Activated T-cell treated with anti-CD3 and anti-CD28 coated beads for 48 hours (primary cell): ENCODE measurements at regions not wholly inside any gene's neighbourhood (a gene's known extent, or its start where the extent isn't known, plus 50 kb on each side); places are given as distances from the start of the nearest gene placed in this dataset.

Experiments
- DNase-seq: peaks from one replicate; pipeline ENCODE4 v3.0.0-alpha.2; 2020; ENCODE audit warnings: low read depth

DNA sequence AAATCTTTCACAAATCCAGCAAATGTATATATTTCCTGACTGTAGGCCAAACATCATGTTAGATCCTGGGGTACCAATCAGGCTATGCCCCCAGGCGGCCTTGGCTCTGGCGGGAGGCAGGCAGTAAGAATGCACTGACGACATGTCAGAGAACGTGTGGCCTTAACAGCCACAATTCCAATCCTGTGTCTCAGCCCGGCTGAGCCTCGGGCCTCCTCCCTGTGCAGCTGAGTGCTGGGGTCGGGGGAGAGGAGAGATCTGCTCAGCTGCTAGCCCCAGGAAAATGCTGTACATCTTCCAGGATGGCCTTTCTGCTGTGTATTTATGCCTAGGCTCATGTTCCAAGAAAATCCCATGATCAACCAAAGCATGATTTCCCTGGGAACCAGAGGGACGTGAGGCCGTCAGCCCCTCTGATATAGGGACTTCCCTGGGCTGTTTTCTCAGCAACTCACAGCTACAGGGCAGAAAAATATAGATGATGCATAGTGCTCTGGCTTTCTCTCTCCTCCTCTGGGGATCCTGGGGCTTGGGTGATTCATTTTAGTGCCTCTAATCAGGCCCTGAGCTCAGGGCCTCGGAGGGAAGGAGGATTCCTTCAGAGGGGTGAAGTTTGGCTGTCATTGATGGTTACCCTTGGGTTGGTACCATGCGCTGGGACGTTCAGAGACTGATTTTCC is 604.0 kb downstream of the HS3ST4 start:
- no peak for DNase-seq

GRCh38 chr16:26301516-26301915 is 609.8 kb downstream of the HS3ST4 start:
- DNase-seq, result no peak

GRCh38 chr16:26316683-26317464 is 625.1 kb downstream of the HS3ST4 start:
- DNase-seq, result no peak

GRCh38 chr16:26317885-26318284 is 626.1 kb downstream of the HS3ST4 start:
- DNase-seq, result no peak

- DNase-seq, result no peak
Observed at GRCh38 chr16:26330654-26331053, 638.9 kb downstream of the HS3ST4 start.

- no peak for DNase-seq
Observed at GRCh38 chr16:26334218-26335111, 642.7 kb downstream of the HS3ST4 start.

DNA sequence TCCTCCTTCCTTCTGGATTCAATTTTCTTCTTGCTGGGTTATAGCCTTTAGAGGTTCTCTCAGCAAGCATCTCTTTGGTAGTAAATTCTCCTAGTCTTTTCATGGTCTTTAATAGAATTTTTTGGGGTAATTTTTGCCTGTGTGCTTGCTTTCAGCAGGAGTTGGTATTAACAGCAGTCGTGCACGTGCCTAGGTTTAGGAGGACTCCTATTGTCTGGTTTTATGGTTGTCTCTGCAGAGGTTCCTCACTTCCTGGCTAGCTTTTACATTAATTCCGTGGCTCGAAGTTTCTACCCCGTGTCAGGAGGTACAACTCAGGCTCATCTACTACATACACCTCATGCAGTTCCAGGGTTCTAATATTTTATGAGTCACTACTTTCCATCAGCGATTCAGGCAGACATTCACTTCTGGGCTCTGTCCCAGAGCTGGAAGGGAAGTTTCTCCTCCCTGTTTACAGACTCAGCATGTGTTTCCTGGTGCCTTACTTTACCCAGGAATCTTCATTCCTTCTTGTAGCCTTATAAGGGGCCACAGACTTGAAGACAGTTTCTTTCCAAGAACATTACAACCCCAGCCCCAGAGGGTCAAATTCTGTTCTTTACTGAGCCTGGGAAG is 643.6 kb downstream of the HS3ST4 start:
- DNase-seq, result no peak

DNA sequence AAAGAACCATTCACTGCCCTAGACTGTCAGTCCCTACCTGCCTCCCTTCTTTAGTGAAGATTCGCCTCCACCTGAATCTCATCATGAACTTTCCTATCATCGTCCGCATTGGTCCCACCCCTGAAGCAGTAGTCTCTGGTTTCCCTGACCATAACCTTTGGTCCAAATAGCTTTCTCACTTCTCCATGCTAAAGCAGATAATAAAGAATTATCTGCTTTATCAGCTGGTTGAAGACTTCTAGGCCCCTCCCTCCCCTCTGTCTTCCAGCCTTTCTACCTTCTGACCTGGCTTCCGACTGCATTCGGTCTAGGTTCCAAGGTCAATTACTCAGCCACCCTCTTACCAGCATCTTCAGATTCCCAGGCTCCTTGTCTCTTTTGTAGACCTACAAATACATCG is 650.9 kb downstream of the HS3ST4 start:
- DNase-seq, result no peak

- no peak for DNase-seq
Observed at GRCh38 chr16:26344240-26344776, 652.5 kb downstream of the HS3ST4 start.

GRCh38 chr16:26344976-26345375 is 653.2 kb downstream of the HS3ST4 start:
- DNase-seq, result no peak

DNA sequence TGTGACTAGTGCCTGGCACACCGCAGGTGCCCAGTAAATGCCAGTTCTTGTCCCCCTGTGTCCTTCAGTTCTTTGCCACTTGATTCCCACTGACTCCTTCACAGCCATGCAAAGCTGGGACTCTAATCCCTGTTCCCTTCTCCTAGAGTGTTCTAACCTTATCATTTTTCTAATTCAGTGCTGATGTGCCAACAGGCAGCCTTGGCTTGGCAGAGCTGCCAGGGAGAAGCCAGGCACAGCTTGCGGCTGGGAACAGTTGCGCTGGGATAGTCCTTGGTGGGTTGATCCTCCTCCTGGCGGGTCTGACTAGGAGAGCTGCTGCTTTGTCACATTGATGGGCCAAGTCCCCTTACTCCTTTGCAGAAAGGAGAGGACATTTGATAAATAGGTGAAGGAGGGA is 654.2 kb downstream of the HS3ST4 start:
- no peak for DNase-seq

DNA sequence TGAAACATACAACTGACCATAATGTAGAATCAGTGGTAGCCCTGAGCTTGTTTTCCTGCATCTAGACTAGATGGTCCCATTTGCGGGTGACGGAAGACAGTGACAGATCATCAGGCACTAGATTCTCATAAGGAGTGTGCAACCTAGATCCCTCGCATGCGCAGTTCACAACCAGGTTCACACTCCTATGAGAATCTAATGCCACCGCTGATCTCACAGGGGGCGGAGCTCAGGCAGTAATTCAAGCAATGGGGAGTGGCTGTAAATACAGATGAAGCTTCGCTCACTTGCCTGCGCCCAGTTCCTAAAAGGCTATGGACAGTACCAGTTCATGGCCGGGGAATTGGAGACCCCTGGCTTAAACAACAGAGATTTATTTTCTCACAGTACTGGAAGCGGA is 656.3 kb downstream of the HS3ST4 start:
- no peak for DNase-seq

- no peak for DNase-seq
Observed at GRCh38 chr16:26360867-26361266, 669.1 kb downstream of the HS3ST4 start.

GRCh38 chr16:26363581-26363980 is 671.8 kb downstream of the HS3ST4 start:
- DNase-seq, result no peak

DNA sequence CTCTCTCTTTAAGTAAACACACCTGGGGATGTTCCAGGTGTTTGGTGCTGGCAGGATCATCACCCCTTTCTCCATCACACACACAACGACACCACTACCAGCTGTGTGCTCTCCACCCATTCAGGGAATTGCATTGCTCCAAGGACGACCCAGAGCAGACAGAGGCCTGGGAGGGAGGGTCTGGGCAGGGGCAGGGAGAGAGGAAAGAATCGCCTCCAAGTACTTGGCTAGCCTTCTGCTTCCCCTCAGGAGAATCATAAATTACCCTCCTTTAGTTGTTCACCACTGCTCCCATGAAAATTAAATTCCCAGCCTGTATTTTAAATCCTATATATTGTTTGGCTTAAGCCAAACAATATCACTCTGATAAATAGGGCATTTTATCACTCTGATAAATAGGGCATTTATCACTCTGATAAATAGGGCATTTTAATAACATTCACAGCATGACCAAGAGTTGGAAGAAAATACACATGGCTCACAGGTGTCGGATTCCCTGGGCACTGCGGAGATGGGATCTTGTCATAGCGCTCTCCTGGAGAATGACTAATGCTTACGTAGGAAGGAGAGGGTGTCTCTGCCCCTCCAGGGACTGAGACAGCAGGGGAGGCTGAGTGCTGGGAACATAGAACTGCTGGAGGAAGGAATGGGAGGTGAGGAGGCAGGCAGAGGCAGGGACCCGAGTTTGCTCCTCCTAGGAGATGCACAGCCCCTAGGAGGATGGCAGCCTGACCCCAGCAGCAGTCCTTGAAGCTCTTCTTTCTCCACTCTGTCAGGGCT is 673.6 kb downstream of the HS3ST4 start:
- no peak for DNase-seq

DNA sequence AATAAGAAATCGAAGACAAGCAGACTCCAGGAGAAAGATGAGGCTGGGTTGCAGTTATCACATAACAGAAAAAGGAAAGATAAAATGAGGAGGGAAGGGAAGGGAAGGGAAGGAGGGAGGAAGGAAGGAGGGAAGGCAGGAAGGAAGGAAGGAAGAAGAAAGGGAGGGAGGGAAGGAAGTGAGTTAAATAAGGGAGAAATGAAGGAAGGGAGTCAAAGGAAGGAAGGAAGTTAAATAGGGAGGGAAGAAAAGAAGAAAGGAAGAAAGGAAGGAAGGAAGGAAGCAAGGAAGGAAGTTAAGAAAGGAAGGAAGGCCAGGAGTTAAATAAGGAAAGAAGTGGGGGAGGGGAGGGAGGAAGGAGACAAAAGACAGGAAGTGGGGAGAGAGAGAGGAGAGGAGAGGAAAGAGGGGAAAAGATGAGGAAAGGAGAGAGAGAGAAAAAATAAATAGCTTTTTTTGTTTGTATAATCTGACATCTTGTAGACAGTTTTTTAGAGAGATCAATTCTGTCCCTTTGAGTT is 679.6 kb downstream of the HS3ST4 start:
- DNase-seq, result no peak

DNA sequence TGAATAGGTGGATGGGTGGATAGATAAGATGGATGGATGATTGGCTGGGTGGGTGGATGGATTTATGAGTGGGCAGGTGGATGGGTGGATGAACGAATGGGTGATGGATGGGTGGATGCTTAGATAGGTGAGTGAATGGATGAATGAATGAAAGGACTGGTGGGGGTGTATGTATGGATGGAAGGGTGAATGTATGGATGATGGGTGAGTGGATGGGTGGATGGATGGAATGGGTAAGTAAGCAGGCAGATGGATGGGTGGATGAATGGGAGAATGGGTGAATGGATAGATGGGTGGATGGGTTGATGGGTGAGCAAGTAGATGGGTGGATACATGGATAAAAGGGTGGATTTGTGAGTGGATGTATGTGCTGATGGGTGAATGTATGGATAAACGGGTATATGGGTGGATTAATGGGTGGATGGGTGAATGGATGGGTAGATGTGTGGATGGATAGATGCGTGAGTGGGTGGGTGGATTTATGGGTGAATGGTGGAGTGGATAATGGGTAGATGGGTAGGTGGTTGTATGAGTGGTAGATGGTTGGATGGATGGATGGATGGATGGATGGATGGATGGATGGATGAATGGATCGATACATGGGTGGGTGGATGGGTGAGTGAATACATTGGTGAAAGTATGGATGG is 682.6 kb downstream of the HS3ST4 start:
- no peak for DNase-seq

DNA sequence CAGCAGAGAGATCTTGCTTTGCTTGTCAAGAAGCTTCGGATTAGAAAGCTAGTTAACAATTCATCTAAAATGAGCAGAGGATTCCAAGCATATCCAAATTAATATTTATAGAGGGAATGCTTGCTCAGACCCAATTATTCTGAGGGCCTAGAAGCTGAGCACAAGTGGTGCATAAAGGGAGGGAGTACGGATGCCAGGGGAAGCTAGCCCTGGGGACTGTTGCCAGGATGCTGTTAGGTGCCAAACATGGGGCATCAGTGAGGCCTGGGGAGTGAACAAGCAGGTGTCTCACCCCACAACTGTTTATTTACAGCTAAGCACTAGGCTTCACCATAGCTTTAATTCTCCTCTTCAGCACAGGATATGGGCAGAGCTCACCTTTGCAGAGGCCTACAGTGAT is 684.1 kb upstream of the C16orf82 start:
- DNase-seq, result no peak

DNA sequence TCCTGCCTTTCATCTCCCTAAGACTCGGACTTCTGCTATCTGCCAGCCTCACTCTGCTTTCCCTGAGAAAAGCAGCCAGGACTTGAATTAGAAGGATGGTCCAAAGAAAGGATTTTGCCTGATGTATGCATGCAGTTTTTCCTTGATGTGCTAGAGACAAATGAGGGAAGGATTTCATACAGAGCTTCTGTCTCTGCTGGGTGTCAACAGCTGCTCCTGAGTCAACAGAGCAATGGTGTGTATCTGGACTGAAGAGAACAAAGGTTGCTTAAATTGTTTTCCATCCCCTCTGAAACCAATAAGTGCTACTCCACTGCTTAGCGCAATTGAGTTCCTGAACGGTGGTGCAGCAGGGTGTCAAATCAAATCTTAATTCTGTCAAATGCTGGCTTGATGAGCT is 680.6 kb upstream of the C16orf82 start:
- no peak for DNase-seq

DNA sequence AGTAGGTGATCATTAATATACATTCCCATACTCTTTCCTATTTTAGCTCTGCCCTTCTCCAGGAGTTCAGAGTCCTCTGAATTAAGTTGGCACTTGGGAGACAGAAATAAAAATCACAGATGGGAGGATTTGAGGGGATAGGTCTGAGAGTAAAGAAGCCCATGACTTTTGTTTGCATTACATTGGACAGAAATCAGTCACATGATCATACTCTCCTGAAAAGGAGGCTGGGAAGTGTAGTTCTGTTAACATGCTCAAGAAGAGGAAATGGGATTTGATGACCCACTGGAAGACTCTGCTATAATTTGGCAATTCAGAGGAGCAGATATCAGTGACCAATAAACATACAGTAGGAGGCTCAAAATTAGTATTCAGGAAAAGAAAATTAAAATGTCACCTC is 674.9 kb upstream of the C16orf82 start:
- DNase-seq, result no peak
